GM21619 (cell line): ENCODE measurements at regions not wholly inside any gene's neighbourhood (a gene's known extent, or its start where the extent isn't known, plus 50 kb on each side); places are given as distances from the start of the nearest gene placed in this dataset.
"Not testable (repeated sequence)": the region's sequence is repeated elsewhere in the genome, so short reads cannot be mapped to it uniquely, and the experiment has no call there.

Source experiments
- ATAC-seq: cut with Tn5 transposase; IDR thresholded peaks from one replicate; pipeline ENCODE4 v1.9.1; 2021; ENCODE audit not compliant: unreplicated experiment

DNA sequence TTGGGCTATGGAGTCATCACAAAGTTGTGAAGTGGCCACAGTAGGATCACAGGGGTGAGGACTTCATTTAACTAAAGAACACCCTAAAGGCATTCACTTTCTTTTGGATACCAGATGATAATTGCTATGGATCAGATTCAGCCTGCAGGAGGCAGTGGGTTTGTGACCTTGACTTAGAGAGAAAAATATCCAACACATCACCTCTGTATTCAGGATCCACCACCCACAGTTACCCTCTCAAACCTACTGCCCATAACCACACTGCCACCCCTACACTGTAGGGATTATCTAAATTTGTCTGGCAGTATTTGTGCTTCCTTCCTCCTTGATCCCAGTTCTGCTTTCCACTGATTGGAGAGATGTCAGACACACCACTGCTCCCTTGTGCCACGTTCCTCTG lies 269.4 kb downstream of the MYCN start:
- ATAC-seq: no peak

DNA sequence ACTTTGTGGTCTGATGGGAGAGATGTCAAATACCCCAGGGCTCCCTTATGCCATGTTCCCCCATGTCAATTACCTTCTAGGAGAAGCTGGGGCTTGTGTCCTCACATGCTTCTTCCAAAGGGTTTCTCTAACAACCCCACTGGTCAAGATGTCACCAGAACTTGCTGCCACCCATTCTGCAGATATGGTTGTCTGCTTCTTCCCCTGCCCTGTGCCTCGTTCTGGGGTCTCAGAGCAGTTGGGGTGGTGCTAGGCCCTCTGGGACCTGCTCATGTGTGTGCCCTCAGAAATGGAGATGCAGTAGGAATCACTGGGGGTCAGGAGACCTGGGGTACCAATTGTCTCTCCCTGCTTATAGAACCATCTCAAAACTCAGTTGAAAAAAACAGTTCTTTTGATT lies 268.6 kb downstream of the MYCN start:
- ATAC-seq: no peak

DNA sequence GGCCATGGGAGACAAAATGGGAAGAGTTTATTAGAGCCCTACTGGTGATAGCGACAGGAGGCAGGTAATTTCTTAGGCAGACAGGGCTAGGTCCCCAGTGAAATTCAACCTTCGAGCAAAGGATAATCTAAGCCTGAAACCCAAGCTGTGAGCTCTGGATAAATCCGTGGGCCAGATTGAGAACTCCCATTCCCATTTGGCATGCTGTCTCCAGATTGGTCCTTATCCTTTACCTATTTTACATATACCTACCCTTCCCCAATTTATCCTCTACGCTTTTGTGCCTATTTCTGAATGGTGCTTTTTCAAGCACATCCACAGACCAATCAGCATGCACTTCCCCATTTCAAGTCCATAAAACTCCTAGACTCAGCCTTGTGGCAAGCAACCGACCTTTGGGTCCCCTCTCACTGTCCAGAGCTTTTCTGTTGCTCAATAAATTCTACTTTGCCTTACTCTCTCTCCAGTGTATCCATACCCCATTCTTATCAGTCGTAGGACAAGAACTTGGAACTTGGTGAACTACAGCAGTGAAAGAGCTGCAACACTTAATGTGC lies 268.0 kb downstream of the MYCN start:
- ATAC-seq: no peak

DNA sequence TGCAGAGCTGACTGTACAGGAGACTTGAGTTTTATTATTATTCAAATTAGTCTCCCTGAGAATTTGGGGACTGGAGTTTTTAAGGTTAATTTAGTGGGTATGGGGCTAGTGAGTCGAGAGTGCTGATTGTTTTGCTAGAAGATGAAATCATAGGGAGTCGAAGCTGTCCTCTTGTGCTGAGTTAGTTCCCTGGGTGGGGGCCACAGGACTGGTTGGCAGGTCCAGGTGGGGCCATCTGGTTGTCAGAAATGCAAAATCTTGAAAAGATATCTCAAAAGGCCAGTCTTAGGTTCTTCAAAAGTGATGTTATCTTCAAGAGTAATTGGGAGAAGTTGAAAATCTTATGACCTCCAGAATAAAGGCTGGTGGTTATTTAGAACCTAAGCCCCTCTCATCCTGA lies 267.3 kb downstream of the MYCN start:
- no peak for ATAC-seq

DNA sequence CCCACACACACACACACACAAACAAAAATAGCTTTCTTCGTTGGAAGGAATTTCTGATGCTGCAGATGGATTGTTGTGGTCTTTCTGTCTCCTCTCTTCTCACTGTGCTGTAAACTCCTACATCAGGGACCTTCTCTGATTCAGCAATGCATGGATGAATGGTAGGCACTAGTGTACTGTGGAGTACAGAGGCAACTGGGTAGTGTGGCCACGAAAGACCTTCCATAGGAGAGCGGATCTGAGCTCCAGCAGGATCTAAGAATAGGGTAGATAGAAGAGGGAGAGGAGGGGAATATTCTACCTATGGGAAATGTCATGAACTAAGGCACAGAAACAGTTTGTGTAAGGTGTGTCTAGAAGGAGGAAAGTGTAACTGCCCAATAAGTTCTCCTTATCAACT lies 266.8 kb downstream of the MYCN start:
- no peak for ATAC-seq

DNA sequence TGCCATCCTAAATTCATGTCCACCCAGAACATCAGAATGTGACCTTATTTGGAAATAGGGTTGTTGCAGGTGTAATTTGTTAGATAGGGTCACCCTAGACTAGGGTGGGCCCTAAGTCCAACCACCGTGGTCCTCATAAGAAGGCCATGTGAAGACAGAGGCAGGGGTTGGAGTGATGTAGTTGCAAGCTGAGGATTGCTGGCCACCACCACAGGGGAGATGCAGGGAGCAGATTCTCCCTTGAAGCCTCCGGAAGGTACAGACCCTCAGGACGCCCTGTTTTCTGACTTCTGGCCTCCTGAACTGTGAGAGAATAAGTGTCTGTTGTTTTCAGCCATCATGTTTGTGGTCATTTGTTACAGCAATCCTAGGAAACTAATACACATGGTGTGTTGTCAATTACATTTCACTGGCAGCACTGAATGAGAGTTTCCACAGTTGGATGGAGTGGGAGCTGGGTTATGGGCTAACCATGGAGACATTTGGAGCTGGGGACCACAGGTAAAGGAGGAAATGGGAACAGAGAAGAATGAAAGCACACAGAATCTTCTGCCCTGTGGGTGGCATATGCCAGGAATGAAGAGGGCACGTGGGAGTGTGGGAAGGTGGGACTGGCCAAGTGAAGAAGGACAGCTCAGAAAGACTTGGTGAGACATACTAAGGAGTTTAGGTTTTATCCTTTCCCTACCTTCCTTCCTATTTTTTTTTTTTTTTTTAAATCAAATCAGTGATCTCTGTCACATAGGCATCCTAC lies 266.0 kb downstream of the MYCN start:
- no peak for ATAC-seq

DNA sequence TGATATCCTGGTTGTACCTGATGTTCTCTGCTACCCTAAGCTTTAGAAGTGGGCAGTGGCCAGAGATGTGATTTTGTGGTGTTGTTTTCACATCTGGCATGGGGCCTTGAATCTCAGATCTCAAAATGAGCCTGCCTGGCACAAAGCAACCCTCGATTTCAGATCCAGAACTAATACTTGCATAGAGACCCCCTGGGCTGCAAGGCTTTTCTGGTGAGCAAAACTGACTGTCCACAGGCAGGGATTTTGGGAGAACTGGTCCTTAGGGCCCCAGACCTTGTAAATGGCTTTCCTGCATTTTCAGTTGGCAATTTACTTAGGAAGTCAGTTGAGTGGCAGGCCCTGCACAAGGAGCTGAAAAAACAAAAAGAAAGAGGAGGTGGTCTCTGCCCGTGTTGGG lies 265.3 kb downstream of the MYCN start:
- no peak for ATAC-seq

DNA sequence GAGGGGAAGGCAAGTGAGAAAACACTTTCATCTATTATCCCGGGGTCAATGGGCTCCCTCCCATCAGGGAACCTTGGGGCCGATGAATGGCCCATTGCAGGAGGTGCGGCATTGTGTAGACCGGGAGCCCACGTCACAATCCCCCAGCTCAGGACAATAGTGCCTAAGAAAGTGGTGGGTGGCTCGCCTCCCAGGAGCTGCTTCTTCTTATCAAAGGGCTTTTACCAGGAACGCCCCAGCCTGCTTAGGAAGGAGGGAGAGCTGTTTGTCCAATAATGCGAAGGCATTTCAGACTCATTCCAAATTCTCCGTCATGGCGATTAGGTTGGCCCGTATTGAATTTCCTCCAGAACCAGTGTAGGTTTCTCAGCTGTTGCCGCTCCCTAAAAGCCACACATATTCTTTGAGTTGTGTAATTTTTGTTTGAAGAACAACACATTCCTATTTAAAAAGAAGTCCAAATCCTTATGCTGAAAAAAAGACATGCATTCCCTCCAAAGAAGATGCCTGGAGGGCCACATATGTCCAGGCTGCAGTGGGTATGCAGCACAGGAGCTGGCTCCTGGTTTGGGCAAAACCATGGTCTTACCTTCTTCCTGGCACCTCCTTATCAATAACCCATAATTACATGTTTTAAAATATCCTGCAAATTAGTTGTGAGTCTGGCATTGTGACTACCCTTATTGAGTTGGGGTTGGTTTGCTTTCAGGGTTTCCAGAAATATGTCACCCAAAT lies 264.7 kb downstream of the MYCN start:
- ATAC-seq: no peak

DNA sequence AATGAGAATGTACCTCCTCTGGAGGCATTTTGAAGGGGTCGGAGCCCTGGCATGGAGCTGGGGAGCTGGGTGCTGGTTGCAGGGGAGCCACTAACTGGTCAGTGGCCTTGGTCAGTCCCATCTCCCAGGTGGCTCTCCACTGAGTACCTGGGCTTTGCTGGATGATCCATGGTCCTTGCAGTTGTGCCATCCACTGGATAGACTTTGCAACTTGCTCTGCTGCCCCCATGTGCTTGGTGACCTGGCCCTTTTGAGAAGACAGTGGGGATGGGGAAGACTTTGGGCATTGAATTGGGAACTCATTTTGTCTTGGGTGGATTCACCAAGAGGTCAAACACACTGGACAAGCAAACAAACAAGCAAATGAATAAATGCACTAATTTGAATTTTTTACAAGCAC lies 263.9 kb downstream of the MYCN start:
- ATAC-seq: no peak

DNA sequence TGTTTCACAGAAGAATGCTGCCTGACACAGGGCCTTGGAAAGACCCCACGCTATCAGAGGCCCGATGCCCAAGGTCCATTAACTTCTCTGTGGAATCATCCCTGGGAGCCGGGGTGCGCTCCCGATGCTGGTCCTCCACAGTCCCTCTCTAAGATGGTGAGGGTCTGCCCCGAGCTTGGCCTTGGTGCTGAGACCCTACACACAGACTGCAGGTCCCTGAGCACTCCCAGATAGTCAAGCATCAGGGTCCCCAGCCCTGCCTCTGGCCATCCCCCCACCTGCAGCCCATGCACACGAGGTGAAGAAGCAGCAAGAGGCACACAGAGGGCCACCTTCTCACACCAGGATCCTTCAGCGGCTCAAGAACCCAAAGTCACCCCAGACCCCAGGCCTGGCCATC lies 263.3 kb downstream of the MYCN start:
- no peak for ATAC-seq

DNA sequence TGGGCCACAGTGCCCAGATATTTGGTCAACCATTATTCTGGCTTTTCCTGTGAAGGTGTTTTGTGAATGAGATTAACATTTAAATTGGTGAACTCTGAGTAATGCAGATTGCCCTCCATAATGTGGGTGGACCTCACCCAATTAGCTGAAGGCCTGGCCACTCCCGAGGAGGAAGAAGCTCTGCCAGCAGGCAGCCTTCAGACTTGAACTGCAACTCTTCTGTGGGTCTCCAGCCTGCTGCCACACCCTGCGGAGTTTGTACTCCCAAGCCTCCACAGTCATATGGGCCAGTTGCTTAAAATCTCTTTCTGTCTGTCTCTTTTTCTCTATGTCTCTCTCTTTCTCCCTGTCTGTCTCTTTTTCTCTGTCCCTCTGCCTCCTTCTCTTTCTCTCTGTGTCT lies 262.7 kb downstream of the MYCN start:
- no peak for ATAC-seq

DNA sequence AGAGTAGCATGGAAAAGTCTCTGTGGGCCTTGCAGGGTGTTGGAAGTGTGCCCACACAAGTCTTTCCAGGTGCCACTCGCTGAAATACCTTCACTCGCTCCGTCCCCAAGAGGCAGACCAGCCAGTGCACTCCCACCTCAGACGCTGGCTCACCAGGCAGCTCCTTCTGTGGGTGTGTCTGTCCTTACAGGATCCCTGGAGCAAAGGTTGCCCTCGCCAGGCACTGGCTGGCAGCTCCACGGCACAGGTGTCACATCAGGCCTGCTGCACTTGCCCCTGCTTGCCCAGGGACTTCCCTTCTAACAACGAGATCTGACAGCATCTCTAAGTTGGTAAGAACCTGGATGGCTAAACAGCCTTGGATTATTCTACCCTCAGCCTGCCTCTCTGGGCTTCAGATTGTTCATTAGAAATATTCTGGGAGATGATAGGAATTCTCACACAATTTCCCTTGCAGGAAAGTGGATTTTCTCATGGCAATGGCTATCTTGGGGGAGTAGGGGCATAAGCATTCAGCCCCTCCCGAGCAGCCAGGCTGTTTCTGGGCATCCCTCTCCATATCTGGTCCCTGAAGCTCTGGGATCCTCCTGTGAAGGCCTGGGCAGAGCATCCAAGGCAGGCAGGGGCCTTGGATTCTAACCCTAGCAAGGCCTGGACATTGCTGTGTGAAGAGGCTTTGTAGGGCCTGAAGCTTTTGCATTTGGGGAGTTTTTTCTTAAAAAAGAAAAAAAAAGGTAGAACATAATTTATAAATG lies 262.1 kb downstream of the MYCN start:
- ATAC-seq: no peak

DNA sequence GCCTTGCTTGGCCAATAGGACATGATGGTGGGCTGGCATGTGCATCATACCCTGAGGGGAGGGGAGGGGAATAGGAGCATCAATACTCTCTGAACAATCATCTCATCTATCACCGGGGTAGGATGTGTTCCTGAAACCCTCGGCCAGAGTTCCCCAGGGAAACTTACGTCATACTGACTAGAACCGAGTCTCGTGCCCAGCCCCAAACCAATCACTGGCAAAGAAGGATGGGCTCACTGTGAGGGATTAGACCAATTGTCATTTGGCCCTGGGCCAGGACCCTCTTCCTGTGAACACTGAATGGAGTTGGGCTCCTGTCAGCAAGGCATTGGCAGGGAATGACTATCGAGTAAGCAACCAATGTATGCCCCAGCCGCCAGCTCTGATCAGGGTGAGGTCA lies 261.5 kb downstream of the MYCN start:
- ATAC-seq: no peak

DNA sequence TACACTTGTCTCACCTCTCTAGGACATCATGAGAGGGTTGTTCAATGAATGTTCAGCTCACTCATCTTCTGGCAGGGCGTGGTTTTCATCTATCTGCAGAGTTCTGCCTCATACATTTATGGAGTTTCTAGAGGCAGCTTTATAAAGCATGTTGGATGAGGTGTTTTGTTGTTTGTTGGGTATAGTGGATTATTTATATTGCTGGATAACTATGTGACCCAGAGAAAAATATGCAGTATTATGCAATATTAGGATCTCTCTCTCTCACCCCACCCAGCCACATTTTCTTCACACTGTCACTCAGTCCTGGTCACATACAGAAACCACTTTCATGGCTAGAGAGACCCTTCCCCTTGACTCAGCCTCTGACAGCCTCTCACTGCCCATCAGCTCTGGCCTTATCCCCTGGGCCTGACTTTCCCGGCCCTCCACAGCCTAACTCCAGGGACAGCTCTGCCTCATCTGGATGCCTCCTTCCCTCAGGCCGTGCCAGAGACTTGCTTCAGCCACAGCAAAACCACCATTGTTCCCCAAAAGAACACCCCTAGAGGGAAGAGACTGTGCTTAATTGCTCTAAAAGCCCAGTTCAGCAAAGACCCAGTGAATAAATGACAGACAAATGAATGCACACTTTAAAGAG lies 260.3 kb downstream of the MYCN start:
- ATAC-seq: no peak

DNA sequence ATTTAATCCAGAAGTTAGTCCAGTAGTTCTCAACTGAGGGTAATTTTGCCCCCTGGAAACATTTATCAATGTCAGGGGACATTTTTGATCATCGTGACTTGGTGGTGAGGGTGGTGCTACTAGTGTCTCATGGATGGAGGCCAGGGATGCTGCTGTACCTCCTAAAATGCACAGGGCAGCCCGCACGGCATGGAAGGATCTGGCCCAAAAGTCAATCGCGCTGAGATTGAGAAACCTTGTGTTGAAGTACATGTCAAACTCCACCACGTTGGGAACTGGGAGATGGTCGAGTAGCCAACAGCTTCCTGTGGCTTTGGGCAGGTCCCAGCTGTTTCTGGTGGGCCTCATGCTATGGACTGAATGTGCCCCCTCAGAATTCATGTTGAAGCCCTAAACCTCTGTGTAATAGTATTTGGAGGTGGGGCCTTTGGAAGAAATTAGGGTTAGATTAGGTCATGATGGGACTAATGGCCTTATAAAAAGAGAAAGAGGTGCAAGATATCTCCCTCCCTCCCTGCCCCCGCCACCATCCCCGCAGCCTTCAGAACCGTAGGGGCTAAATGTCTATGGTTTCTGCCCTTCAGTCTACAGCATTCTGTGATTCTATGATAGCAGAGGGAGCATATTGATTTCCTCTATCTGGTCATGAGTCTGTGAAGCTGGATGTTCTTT lies 259.7 kb downstream of the MYCN start:
- ATAC-seq: no peak

DNA sequence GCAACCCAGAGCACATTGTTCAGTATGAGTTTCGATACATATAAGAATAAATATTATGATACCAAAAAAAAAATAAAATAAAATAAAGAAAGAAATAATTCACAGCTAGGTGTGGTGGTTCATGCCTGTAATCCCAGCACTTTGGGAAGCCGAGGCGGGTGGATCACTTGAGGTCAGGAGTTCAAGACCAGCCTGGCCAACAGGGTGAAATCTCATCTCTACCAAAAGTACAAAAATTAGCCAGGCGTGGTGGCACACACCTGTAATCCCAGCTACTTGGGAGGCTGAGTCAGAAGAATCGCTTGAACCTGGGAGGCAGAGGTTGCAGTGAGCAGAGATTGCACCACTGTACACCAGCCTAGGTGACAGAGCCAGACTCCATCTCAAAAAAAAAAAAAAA lies 258.9 kb downstream of the MYCN start:
- ATAC-seq: not testable (repeated sequence)

DNA sequence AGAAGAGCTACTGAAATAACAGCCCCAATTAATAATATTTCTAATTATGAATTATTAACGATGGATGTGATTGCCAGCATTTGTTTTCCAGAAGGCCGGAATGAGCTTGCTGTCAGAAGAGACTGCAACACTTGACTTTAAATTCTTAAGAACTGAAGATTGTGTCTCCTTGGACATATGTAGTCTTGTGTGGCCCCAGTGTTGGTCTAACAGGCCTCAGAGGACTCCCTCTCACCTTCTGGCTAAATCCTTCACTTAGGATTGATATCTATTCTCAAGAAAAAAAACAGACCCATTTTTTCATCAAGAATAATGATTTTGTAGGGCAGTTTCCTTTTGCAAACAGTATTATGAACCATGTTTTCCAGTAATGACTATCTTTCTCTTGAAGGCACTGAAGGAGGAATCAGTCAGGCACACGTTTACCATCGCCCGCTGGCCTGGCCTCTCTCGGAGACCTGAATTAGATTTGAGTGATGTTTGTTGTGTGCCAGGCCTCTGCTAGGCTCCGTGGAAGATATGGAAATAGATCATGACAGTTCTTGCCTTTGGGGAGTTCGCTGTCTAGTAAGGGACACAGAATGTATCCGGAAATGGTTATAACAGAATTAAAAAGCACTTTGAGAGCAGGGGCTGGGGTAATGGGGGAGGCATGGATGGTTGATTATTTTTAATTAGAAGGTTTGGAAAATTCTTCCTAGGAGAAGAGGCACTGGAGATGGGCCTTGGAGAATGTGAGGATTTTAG lies 258.0 kb downstream of the MYCN start:
- no peak for ATAC-seq

DNA sequence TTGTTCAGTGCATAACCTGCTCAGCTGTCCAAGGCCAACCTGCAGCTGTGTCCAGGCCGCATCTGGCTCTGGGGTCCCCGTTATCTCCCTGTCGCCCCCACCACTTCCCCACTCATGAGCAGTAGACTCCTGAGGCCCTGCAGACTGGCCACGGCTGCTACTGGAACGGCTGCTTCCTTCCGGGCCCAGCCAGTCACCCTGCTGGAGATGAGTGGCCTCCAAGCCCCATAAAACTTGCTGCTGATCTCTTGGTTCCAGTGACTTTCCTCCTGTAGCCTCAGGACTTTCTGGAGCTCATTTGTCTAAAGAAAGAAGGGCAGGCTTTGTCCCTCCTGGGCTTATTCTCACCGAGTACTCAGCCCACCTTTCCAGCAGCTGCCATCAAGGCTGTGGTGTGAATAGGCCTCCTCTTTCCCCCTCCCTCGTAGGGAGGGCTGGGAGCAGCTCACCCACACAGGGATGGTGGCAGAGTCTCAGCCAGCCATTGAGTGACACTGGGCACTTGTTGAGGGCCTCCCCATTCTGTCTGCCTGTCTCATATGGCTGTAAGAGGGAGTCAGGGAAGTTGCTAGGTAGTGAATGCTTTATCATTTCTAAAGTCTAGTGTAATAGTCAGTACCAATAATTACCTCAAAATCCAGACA lies 257.3 kb downstream of the MYCN start:
- no peak for ATAC-seq

DNA sequence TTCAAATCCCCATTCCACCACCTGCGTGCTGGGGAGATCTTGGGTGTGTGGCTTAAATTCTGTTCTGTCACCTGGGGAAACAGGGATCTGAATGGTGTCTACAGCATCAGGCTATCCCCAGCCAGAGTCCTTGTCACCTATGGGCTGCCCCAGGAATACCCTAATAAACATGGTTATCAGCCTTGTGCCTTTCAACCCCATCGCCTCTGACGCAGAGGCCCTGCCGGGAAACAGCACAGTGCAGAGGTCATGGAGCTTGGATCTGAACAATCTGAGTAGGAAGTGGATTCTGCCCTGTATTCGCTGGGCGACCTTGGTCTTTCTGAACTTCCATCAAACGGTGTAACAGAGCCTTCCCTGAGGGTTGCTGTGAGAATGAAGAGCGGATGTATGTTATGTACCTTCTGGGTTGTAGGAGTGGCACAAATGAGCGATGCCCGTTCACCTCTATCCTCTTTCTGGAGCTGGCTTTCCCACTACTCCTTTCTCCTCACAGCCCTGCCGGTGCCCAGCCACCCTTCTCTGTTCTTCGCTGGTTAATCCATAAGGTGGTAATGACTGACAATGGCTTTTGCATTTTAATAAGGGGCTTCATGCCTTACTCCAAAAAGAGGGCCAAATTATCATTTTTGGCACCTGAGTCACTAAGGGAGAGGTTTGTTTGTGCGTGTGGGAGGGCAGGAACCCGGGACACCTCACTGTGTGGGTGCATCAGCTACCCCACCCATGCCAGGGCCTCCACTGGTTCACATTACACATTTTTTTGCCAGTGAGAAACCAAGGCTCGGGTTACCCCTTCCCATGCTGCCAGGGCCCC lies 256.5 kb downstream of the MYCN start:
- ATAC-seq: no peak
